ENCODE measurements at regions not wholly inside any gene's neighbourhood (a gene's known extent, or its start where the extent isn't known, plus 50 kb on each side); places are given as distances from the start of the nearest gene placed in this dataset.
"Not testable (repeated sequence)": the region's sequence is repeated elsewhere in the genome, so short reads cannot be mapped to it uniquely, and the experiment has no call there.

GRCh38 chr3:125732151-125732550 is 136.9 kb upstream of the OSBPL11 start:
- not testable (repeated sequence) for TF ChIP-seq CTCF (conservative IDR thresholded peaks at IDR 0.05; ENCODE audit: low read depth, low read length); EZH2 (IDR thresholded peaks at IDR 0.05; ENCODE audit: borderline replicate concordance, low read depth, low read length, poor library complexity, severe bottlenecking)

Measured in A673 (cell line).